ENCODE measurements at regions not wholly inside any gene's neighbourhood (a gene's known extent, or its start where the extent isn't known, plus 50 kb on each side); places are given as distances from the start of the nearest gene placed in this dataset.

DNA sequence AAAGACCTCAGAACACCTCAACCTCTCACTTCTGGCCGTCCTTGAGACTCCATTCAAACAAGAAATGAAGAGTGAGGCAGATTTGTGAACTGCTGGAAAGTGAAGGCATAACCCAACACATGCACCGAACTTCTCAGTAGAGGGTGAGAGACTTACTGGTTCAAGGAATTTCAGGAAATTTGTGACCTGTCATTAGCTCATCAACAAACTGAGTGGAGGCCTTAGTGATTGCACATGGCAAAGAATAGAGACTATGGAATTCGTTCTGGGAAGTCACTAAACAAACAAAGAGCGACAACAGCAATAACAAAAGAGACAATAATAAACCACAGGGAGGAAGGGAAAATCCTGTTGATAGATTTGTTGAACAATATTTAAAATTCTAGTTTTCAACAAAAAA, 125.0 kb upstream of the AKR1E2 start:
- TF ChIP-seq POLR2A (IDR thresholded peaks at IDR 0.05; ENCODE audit: low read depth, low read length) (no peak), SPI1 (IDR thresholded peaks at IDR 0.05; ENCODE audit: low read depth, low read length) (no peak), PAX5 (IDR thresholded peaks at IDR 0.05; ENCODE audit: insufficient read depth, low read length, severe bottlenecking) (no peak)
